WTC11 (cell line): ENCODE measurements at regions not wholly inside any gene's neighbourhood (a gene's known extent, or its start where the extent isn't known, plus 50 kb on each side); places are given as distances from the start of the nearest gene placed in this dataset.

Experiments used
- CTCF ChIP-seq: fragments of 200-600 bp; IDR thresholded peaks from 2 replicates; pipeline ENCODE4 v1.8.0; 2022; ENCODE audit warnings: antibody characterized with exemption
- NR3C1 ChIP-seq: sonication (generic); formaldehyde crosslinking; conservative IDR thresholded peaks from 2 replicates; pipeline ENCODE4 v1.8.1; 2023; ENCODE audit warnings: low read depth, mild to moderate bottlenecking, missing genetic modification reagents
- ZNF138 ChIP-seq: sonication (generic); formaldehyde crosslinking; conservative IDR thresholded peaks from 2 replicates; pipeline ENCODE4 v1.8.1; 2022; ENCODE audit warnings: mild to moderate bottlenecking, moderate library complexity, missing genetic modification reagents
- TF ChIP-seq, protein P1 (sequence below): sonication (generic); formaldehyde crosslinking; IDR thresholded peaks from 2 replicates; pipeline ENCODE4 v1.8.0; 2023; ENCODE audit warnings: missing genetic modification reagents, mild to moderate bottlenecking, borderline replicate concordance
- TF ChIP-seq, protein P2 (sequence below): sonication (generic); formaldehyde crosslinking; IDR thresholded peaks from 2 replicates; pipeline ENCODE4 v1.8.1; 2023; ENCODE audit warnings: mild to moderate bottlenecking, moderate library complexity, missing genetic modification reagents
- TF ChIP-seq, protein P3 (sequence below): sonication (generic); formaldehyde crosslinking; IDR thresholded peaks from 2 replicates; pipeline ENCODE4 v1.8.0; 2022; ENCODE audit warnings: mild to moderate bottlenecking, missing genetic modification reagents

DNA sequence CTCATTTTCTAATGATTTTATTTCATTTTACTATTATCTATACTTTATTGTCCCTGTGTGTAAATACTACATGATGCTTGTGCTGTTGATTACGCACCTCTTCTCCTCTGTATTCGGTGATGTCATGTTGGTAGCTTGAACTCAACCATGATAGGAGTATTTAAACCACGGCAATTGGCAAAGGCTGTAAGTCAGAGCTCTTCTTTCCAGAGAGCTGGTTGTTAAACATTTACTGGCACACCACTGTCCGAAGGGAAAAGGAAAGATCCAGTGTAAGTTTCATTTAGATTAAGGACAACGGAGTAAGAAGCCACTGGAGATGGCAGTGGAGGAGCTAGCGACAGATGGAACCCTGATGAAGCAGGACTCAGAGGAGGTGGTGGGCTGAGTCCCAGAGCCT, 93.4 kb upstream of the KCNE2 start:
- TF ChIP-seq CTCF: no peak
- TF ChIP-seq ZNF138 (CRISPR knock-in tag): no peak
- TF ChIP-seq, protein P1, sequence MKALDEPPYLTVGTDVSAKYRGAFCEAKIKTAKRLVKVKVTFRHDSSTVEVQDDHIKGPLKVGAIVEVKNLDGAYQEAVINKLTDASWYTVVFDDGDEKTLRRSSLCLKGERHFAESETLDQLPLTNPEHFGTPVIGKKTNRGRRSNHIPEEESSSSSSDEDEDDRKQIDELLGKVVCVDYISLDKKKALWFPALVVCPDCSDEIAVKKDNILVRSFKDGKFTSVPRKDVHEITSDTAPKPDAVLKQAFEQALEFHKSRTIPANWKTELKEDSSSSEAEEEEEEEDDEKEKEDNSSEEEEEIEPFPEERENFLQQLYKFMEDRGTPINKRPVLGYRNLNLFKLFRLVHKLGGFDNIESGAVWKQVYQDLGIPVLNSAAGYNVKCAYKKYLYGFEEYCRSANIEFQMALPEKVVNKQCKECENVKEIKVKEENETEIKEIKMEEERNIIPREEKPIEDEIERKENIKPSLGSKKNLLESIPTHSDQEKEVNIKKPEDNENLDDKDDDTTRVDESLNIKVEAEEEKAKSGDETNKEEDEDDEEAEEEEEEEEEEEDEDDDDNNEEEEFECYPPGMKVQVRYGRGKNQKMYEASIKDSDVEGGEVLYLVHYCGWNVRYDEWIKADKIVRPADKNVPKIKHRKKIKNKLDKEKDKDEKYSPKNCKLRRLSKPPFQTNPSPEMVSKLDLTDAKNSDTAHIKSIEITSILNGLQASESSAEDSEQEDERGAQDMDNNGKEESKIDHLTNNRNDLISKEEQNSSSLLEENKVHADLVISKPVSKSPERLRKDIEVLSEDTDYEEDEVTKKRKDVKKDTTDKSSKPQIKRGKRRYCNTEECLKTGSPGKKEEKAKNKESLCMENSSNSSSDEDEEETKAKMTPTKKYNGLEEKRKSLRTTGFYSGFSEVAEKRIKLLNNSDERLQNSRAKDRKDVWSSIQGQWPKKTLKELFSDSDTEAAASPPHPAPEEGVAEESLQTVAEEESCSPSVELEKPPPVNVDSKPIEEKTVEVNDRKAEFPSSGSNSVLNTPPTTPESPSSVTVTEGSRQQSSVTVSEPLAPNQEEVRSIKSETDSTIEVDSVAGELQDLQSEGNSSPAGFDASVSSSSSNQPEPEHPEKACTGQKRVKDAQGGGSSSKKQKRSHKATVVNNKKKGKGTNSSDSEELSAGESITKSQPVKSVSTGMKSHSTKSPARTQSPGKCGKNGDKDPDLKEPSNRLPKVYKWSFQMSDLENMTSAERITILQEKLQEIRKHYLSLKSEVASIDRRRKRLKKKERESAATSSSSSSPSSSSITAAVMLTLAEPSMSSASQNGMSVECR: no peak
- TF ChIP-seq, protein P2, sequence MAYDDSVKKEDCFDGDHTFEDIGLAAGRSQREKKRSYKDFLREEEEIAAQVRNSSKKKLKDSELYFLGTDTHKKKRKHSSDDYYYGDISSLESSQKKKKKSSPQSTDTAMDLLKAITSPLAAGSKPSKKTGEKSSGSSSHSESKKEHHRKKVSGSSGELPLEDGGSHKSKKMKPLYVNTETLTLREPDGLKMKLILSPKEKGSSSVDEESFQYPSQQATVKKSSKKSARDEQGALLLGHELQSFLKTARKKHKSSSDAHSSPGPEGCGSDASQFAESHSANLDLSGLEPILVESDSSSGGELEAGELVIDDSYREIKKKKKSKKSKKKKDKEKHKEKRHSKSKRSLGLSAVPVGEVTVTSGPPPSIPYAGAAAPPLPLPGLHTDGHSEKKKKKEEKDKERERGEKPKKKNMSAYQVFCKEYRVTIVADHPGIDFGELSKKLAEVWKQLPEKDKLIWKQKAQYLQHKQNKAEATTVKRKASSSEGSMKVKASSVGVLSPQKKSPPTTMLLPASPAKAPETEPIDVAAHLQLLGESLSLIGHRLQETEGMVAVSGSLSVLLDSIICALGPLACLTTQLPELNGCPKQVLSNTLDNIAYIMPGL: no peak
- TF ChIP-seq, protein P3, sequence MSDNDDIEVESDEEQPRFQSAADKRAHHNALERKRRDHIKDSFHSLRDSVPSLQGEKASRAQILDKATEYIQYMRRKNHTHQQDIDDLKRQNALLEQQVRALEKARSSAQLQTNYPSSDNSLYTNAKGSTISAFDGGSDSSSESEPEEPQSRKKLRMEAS (CRISPR knock-in tag): no peak
- no peak for TF ChIP-seq NR3C1
